HG03196 (cell line): ENCODE measurements at regions not wholly inside any gene's neighbourhood (a gene's known extent, or its start where the extent isn't known, plus 50 kb on each side); places are given as distances from the start of the nearest gene placed in this dataset.

Source experiments
- ATAC-seq: cut with Tn5 transposase; IDR thresholded peaks from one replicate; pipeline ENCODE4 v1.9.1; 2021; ENCODE audit not compliant: unreplicated experiment

DNA sequence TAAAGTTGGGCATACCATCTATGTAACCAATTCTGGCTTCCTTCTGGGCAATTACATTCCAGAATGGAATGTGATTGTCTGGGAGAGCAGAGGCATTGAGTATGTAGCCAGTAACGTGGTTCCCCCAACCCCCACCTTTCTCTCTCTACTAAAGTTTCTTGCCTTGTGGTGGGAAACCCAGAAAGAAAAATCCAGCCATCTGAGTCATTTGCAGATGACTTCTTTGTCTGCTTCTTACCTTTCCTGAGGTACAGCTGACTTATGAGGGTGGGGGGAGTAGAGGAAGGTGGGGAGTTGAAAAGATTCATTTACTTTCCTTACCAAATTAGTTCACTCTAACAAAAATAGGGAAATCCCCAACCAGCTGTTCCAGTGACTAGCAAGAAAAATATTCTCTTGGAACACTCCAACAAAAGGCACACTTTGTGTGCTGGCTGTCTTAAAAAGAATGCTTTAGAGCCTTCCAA is 112.1 kb upstream of the FRMD6 start:
- ATAC-seq: no peak

DNA sequence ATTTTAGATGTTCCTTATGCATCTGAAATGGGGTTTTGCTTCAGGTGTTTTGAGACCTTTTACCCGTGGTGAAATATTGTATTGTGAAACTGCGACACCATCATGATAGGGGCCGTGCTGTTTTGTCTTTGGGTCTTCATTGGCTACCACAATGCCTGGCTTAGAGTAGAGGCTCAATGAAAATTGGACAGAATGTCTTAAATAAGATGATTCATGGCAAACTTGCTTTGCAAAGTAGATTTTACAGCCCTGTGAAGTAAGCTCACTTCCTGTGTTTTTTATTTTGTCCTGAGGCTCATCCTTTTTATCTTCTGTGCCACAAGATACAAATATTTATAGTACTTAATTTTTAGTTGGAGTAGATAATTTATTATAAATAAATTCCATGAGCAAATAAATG is 111.3 kb upstream of the FRMD6 start:
- no peak for ATAC-seq

DNA sequence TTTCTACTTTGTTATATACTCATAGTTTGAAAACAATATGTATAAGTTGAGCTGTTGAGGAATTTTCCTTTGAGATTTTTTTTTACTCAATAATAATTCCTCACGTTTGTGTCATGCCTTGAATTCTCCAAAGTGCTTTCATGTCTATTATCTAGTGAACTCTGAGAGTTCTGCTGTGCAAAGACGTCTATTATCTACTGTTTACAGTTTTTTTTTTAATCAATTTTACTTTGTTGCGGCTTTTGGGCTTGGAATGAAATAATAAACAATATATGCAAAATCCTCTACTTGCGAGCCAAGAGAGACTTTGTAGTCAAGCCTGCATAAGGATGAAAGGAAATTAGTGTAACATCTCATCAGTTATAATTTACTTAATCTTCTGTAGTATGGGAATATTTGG is 107.2 kb upstream of the FRMD6 start:
- no peak for ATAC-seq

DNA sequence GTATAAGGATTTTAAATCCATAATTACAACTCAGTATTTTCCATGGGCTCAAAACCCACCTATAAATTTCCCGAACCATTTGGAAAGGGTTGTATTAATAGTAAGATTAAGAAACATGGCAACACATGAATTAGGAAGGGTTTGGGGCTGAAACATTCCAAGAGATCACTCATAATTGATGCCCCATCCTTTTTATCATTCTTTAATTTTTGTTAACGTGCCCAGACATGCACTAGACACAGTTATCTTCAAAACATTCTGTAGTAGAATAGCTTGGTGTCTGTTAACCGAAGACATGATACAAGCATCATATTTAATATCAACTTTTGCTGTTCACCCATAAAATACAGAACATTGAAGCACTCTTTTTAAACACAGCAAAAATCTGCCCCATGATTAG is 106.8 kb upstream of the FRMD6 start:
- no peak for ATAC-seq

DNA sequence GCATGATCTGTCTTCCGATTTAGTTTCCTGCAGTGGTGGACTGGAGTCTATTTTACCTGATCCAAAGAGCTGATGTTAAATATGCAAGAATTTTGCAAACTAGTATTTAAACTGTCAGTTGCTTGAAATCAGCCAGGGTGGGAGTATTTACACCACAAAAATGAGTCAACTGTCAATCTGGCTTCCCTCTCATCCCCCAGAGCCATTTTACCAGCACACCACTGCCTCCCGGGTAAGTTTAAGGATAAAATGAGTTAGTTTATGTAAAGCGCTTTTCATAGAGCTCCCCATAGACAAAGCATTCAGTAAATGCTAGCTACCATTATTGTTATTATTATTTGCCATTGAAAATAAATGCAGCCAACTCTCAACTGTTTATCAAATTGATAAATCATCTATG is 106.3 kb upstream of the FRMD6 start:
- no peak for ATAC-seq

DNA sequence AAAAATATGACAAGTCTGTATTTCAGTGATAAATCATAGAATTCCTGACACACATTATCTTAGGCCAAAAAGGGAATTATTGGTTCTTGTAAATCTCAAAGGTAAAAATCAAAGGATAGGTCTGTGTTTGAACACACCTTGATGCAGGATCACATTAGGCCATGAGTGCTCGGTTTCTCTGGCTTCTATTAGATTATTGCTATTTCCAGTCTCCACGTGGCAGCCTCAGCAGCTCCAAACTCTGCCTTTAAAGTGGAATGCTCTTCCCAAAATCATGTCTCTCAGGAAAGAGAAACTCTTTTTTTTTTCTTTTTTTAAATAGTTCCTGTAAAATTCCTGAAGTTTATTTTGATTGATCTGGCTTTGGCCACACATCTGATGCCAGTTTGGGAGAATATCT is 105.6 kb upstream of the FRMD6 start:
- no peak for ATAC-seq

DNA sequence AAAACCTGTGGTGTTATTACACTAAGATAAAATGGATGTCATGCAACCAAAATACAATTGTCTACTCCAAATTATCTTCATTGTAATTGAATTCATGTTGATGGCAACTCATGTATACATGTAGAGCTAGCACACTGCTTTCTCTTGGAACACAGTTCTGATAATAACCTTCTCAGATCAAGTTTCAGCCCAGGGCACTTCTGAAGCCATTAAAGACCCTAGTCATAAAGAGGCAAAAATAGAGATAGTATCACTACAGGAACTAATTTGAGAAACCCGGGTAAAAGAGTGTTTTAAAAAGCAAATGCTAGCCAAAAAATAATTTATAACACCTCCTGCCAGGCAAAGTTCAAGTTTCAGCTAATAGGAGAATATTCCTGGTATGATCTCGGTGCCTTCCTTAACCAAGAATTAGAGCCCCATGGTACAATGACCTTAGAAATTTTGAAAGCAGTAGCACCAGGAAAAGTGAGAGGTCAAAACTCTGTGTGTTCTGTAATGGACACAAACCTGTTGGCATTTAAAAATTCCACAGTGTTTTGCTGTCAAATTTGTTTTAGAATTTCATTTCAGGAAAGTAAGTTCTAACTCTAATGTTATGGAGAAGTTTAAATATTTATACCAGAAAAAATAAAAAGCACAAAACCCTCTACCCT is 105.0 kb upstream of the FRMD6 start:
- no peak for ATAC-seq

DNA sequence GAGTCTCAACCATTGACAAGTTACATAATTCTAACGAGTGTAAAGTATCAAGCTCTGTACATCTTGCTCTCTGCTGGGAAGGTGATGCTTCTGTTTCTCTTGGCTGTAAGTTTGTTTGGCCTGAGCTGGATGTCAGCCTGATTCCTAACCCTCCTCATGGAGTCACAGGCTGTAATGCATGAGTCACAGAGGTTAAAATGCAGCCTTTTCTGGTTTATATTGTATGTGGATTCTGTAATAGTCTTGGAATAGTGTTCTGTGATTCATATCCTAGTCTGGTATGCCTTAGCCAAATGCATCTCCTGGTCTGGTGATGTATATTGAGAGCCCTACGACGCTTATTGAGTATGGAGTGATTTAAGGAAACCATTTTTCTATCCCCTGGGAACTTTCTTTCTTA is 104.5 kb upstream of the FRMD6 start:
- no peak for ATAC-seq

DNA sequence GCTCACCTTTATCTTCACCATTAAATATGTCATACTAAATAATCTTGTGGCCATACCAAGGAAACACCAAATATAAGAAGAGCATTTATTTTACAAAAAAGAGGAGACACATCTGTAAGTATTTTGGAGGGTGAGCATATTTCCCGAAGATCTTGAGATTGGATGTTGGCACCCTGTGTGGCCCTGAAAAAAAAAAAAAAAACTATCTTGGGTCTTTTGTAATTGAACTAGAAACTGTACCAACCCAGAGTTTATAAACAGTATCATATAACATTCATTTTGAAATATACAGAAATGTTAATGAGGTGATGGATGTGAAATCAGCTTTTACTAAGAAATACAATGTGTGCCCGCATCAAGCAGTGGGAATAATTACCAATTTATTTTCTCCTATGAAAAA is 104.0 kb upstream of the FRMD6 start:
- ATAC-seq: no peak

DNA sequence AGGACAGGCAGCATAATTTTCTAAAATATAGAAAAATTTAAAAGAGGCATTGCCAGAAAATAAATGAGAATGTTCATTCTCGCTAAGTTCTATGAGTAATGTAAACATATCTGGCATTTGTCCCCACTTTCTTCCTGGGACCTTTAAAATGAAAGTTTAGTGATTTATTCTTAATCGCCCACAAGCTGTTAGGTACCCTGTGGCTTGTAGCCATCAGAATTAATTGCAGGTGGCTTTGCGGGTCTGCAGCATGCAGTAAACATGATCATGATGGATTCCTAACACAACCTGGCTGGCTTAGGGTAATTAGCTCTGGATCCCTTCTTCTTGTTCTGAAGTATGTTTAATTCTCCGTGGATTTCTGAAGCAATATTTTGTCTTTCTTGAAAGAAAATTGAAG is 103.5 kb upstream of the FRMD6 start:
- ATAC-seq: no peak

DNA sequence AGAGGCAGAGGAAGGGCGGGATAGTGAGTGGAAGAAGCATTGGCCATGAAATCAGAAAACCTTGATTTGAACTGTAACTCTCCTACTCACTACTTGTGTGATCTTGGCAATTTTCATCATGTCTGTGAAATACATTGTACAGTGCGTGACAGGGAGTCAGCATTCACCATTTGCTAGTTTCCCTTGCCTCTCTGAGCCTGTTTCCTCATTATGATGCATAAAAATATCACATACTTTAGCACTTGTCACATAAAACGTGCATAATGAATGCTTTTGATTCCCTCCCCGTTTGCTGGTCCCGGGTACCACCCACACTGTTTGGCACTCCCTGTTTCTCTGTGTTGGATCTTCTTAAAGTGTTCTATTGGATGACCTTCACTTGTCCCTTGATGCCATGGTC is 101.1 kb upstream of the FRMD6 start:
- ATAC-seq: no peak

DNA sequence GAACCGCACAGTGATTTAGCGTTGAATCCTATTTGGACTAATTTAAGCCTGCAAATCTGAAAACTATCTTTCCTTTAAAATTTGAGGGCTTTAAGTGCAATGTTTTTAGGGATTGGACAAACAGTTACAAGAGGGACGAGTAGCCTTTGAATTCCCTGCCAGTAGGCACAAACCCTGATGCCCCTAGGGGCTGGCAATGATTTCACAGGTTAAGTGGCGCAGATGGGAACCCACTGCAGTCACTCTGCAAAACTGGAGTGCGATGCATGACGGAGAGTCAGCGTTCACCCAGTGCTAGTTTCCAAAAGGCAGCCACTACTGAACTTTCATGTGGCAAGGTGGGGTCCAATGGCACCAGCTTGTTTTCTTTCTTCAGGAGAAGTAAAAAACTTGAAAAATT is 99.4 kb upstream of the FRMD6 start:
- no peak for ATAC-seq

DNA sequence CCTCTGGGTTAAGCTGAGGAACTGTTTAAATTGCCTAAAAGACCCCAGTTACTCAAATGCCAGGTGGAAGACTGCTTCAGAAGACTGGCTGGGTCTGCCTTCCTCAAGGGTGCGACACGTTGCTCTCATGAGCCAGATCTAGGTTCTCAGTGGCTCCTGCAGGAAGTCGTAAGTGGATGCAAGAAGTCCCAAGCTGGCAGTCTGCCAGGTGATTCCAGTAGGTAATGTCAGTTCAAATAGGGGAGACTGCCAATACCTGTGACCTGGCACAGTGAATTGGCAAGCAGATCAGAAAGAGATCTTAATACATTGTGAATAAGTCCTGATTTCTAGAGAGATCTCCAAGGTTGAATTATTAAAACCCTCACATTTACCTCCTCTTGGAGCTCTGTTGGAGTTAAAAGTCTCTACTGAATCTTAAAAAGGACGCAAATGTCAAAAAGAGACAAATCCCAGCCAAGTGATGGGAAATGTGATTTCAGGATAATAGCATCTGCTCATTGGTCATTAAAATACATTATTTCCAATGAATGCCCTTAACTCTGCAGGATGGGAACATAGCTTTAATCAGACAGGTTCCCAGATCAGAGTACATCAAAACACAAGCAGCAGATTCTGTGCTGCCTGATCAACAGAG is 98.8 kb upstream of the FRMD6 start:
- no peak for ATAC-seq

DNA sequence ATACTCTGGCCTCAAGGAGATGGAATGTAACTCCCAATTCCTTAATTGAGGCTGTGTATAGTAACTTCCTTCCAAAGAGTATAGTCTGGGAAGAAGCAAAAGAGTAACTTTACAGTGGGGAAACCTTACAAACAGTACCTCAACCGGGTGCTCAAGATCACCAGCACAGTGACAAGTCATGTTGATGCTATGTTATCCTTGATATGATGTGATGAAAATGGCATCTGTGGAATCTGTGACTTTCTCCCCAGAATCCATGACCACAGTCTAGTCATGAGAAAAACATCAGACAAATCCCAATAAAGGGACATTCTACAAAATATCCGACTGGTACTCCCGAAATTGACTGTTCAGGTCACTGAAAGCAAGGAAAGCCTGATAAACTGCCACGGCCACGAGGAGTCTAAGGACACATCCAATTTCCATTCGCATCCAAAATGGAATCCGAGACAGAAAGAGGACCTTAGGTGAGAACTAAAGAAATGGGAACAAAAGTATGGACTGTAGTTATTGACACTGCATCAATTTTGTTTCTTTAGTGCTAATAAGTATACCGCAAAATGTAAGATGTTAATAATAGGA is 97.3 kb upstream of the FRMD6 start:
- no peak for ATAC-seq

DNA sequence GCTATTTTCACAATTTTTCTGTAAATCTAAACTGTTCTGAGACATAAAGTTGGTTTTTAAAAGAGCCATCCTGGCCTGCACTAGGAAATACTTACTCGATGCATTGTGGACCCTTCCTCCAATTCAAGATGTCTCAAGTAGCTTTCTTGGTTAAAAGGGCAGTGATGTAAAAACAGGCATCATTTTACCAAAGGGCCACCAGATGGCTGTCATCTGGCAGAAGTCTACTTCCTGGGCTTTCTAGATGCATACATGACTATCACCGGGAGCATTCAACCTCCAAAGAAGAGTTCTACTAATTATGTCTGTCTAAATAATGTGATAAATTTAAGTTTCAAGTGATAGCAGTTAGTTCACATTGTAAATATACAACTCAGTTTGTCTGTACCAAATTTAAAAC is 96.8 kb upstream of the FRMD6 start:
- no peak for ATAC-seq

DNA sequence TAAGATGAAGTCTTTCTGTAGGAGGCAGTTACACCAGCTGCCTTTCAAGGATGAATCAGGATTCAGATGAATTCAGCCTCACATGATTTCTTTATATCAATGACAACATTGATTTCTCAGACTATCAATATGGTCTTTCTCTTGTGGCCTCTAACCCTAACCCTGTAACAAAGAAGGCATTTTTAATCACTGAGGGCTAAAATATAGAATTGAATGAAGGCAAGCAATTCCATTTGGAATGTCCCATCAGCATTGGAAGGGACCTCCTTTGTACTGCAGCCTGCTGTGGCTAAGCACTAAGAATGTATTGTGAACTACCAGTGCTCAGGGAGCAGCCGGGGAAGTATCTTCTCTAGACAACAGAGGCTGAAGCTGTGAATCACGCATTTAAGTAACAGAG is 90.6 kb upstream of the FRMD6 start:
- ATAC-seq: no peak

DNA sequence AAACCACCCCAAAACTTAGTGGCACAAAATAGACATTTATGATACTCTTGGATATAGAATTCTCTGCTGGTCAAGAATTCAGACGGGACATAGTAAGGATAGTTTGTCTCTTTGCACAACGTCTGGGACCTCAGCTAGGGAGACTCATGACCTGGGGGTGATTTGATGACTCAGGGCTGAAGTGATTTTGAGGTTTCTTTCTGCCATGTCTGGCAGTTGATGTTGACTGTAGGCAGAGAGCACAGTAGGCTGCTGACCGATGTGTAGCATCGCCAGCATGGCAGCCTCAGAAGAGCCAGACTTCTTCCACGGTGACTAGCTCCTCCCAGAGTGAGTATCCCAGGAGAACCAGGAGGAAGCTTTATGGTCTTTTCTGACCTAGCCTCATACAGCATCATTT is 88.9 kb upstream of the FRMD6 start:
- ATAC-seq: no peak

DNA sequence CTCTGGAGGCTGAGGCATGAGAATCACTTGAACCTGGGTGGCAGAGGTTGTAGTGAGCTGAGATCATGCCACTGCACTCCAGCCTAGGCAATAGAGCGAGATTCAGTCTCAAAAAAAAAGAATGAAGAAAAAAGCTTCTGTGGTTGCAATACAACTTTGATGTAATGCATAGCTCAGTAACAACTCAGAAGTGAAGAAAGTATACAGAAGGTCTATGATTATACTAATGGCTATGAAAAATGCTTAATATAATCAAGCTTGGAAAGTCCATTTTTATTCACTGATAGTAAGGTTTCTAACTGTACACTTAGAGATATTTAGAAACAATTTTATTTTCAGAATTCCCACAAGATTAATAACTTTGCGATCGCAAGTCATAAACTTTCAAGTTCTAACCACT is 88.2 kb upstream of the FRMD6 start:
- no peak for ATAC-seq

DNA sequence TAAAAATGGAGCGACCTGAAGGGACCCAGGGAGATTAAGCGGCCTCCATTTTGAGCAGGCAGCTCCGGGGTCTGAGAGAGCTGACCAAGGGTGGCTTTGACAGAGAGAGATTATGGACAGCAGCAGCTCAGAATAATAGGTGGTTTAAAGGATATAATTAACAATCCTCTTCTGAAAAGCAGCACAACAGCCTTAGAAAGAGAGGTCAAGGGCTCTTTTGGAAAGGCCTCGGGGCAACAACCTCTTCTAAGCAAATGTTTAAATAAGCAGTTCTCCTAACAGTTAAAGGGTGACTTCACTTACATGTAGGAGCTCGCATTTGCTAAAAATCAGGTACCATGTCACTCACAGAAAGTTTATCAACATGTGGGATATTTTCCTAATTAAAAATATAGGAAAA is 87.2 kb upstream of the FRMD6 start:
- ATAC-seq: no peak

DNA sequence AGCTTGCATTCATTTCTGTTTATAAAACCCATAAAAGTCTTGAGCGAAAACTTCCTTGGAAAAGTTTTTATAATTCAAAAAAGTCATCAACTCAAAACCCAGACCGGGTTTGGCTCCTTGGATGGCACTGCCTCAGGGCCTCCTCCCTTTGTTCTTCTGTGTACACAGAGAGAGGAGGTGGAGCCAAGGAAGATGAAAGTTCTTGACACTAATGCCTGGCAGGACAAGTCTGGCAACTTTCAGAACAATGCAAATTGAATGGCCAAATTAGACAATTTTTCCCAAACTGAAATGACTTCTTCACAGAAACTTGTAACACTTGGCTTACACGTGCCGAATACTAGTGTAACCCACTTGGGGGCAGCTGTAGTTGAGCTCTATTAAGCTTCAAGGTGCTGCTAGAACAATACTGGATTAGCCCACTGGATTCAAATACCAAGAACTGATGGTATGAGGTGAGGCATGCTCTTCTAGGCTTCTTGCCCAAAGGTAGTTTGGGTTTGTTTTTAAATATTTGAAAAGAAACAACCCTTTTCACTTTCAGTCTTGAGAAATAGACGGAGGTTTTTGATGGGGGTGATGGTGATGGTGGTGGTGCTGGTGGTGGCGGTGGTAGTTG is 86.6 kb upstream of the FRMD6 start:
- ATAC-seq: no peak

DNA sequence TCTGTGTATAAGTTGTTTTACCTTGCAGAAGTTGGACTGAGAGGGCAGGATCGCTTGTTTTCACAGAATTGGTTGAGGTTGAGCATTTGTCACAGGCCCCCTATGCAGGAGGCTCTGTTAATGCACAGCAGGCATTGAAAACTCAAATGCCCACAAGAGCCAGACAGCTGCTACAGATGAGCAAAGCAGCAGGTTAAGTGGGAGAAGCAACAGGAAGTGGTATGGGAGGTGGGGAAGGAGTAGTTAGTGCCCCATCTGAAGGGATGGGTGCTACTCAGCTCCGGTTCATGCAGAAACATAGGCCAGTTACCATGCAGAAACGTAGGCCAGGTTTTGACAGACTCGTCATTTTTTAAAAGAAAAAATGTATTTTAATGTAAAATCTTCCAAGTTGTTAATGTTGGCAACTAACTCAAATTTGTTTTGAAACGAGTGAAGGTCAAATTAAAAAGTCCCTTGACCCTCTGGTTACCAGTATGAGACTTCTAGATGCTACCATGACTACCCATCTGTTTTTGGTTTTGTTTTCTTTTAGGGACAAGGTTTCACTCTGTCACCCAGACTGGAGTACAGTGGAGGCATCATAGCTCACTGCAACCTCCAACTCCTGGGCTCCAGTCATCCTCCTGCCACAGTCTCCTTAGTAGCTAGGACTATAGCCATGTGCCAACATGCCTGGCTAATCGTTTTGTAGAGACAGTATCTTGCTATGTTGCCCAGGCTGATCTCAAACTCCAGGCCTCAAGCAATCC is 84.7 kb upstream of the FRMD6 start:
- ATAC-seq: no peak

DNA sequence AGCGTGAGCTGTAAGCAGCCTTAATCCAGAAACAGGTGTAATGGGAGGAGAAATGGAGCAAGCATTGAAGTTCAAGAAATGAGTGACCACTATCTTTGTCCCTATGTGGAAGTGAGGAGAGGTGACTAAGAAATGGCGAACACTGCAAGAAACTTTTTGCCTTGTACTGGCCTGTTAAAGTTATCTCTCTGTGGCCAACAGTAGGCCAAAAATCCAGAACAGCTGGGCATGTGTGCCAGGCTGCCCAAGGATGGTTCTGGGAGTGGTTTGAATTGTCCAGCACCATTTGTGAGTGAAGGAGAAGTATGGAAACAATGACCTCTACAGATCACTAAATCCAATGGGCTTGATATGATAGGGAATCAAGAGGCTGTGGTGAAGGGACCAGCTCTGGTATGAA is 83.3 kb upstream of the FRMD6 start:
- ATAC-seq: no peak
